Activated naive CD8-positive, alpha-beta T cell treated with anti-CD3 and anti-CD28 coated beads for 36 hours (primary cell): ENCODE measurements at regions not wholly inside any gene's neighbourhood (a gene's known extent, or its start where the extent isn't known, plus 50 kb on each side); places are given as distances from the start of the nearest gene placed in this dataset.

ENCODE experiments used
- DNase-seq: peaks from one replicate; pipeline ENCODE4 v3.0.0; 2021
- H3K27ac Mint-ChIP-seq: one replicate; pipeline ENCODE4 v1.8.0; 2022; ENCODE audit warnings: mild to moderate bottlenecking, moderate library complexity, mixed read lengths
- H3K27me3 Mint-ChIP-seq: one replicate; pipeline ENCODE4 v1.8.0; 2022; ENCODE audit warnings: mild to moderate bottlenecking, mixed read lengths
- H3K36me3 Mint-ChIP-seq: one replicate; pipeline ENCODE4 v1.8.0; 2021; ENCODE audit warnings: mild to moderate bottlenecking, mixed read lengths
- H3K4me1 Mint-ChIP-seq: one replicate; pipeline ENCODE4 v1.8.0; 2021; ENCODE audit warnings: mixed read lengths
- H3K4me3 Mint-ChIP-seq: one replicate; pipeline ENCODE4 v1.8.0; 2022; ENCODE audit warnings: mild to moderate bottlenecking, moderate library complexity, mixed read lengths
- H3K9me3 Mint-ChIP-seq: one replicate; pipeline ENCODE4 v1.8.0; 2022; ENCODE audit warnings: mixed read lengths

- no peaks in the 10 kb centered on the region for H3K36me3 Mint-ChIP-seq
- no peaks in the 10 kb centered on the region for H3K4me1 Mint-ChIP-seq
- DNase-seq = no peak
- no peak overlapping the region for H3K4me3 Mint-ChIP-seq
- H3K9me3 Mint-ChIP-seq = peaks cover 11% of the 10 kb centered on the region
- no peak overlapping the region for H3K27ac Mint-ChIP-seq
- peaks cover 8% of the 10 kb centered on the region for H3K27me3 Mint-ChIP-seq
Observed at GRCh38 chr1:30151119-30151518, 572.3 kb downstream of the MATN1 start.

- no peaks in the 10 kb centered on the region for H3K4me1 Mint-ChIP-seq
- no peak overlapping the region for H3K4me3 Mint-ChIP-seq
- DNase-seq = no peak
- no peak overlapping the region for H3K27ac Mint-ChIP-seq
- peaks cover 20% of the 10 kb centered on the region for H3K27me3 Mint-ChIP-seq
- peaks cover 8% of the 10 kb centered on the region for H3K9me3 Mint-ChIP-seq
- no peaks in the 10 kb centered on the region for H3K36me3 Mint-ChIP-seq
Observed at GRCh38 chr1:30149226-30149625, 574.2 kb downstream of the MATN1 start.

- H3K4me1 Mint-ChIP-seq = no peaks in the 10 kb centered on the region
- no peaks in the 10 kb centered on the region for H3K36me3 Mint-ChIP-seq
- H3K4me3 Mint-ChIP-seq = no peak overlapping the region
- peaks cover 23% of the 10 kb centered on the region for H3K27me3 Mint-ChIP-seq
- DNase-seq = no peak
- no peak overlapping the region for H3K27ac Mint-ChIP-seq
- H3K9me3 Mint-ChIP-seq = peaks cover 8% of the 10 kb centered on the region
Observed at GRCh38 chr1:30148676-30149075, 574.7 kb downstream of the MATN1 start.

- no peaks in the 10 kb centered on the region for H3K4me1 Mint-ChIP-seq
- no peaks in the 10 kb centered on the region for H3K36me3 Mint-ChIP-seq
- no peak for DNase-seq
Observed at GRCh38 chr1:30147188-30147587, 576.2 kb downstream of the MATN1 start.

GRCh38 chr1:30146448-30146847 is 576.9 kb downstream of the MATN1 start:
- Mint-ChIP-seq H3K9me3 (peaks cover 4% of the 10 kb centered on the region), H3K36me3 (no peaks in the 10 kb centered on the region), H3K4me3 (no peak overlapping the region), H3K27me3 (peaks cover 23% of the 10 kb centered on the region), H3K4me1 (no peaks in the 10 kb centered on the region), H3K27ac (no peak overlapping the region)
- no peak for DNase-seq

More at GRCh38 chr1:30147188-30147587, 576.2 kb downstream of the MATN1 start:
- no peak overlapping the region for H3K27ac Mint-ChIP-seq
- peaks cover 6% of the 10 kb centered on the region for H3K9me3 Mint-ChIP-seq
- H3K27me3 Mint-ChIP-seq = peaks cover 23% of the 10 kb centered on the region
- no peak overlapping the region for H3K4me3 Mint-ChIP-seq

- H3K4me3 Mint-ChIP-seq = no peak overlapping the region
- H3K9me3 Mint-ChIP-seq = no peaks in the 10 kb centered on the region
- H3K27me3 Mint-ChIP-seq = peaks cover 23% of the 10 kb centered on the region
- no peak for DNase-seq
- H3K4me1 Mint-ChIP-seq = no peaks in the 10 kb centered on the region
- no peaks in the 10 kb centered on the region for H3K36me3 Mint-ChIP-seq
- H3K27ac Mint-ChIP-seq = no peak overlapping the region
Observed at GRCh38 chr1:30145723-30146303, 577.6 kb downstream of the MATN1 start.

GRCh38 chr1:30144831-30145230 is 578.6 kb downstream of the MATN1 start:
- H3K36me3 Mint-ChIP-seq = no peaks in the 10 kb centered on the region
- H3K4me1 Mint-ChIP-seq = no peaks in the 10 kb centered on the region
- no peaks in the 10 kb centered on the region for H3K9me3 Mint-ChIP-seq
- DNase-seq = no peak
- no peak overlapping the region for H3K27ac Mint-ChIP-seq
- H3K4me3 Mint-ChIP-seq = no peak overlapping the region
- peaks cover 23% of the 10 kb centered on the region for H3K27me3 Mint-ChIP-seq

GRCh38 chr1:30143517-30143916 is 579.9 kb downstream of the MATN1 start:
- peaks cover 23% of the 10 kb centered on the region for H3K27me3 Mint-ChIP-seq
- no peak overlapping the region for H3K4me3 Mint-ChIP-seq
- H3K9me3 Mint-ChIP-seq = no peaks in the 10 kb centered on the region
- H3K27ac Mint-ChIP-seq = no peak overlapping the region
- no peak for DNase-seq
- H3K4me1 Mint-ChIP-seq = no peaks in the 10 kb centered on the region
- no peaks in the 10 kb centered on the region for H3K36me3 Mint-ChIP-seq

- Mint-ChIP-seq H3K4me1 (no peaks in the 10 kb centered on the region), H3K9me3 (no peaks in the 10 kb centered on the region), H3K36me3 (no peaks in the 10 kb centered on the region), H3K4me3 (no peak overlapping the region), H3K27ac (no peak overlapping the region), H3K27me3 (peaks cover 14% of the 10 kb centered on the region)
- no peak for DNase-seq
Observed at GRCh38 chr1:30140566-30140965, 582.8 kb downstream of the MATN1 start.

- Mint-ChIP-seq H3K4me1 (no peaks in the 10 kb centered on the region), H3K36me3 (no peaks in the 10 kb centered on the region), H3K27ac (no peak overlapping the region), H3K27me3 (peaks cover 5% of the 10 kb centered on the region), H3K4me3 (no peak overlapping the region), H3K9me3 (no peaks in the 10 kb centered on the region)
- no peak for DNase-seq
Observed at GRCh38 chr1:30138891-30139290, 584.5 kb downstream of the MATN1 start.

GRCh38 chr1:30137001-30137400 is 586.4 kb downstream of the MATN1 start:
- Mint-ChIP-seq H3K27me3 (peaks cover 5% of the 10 kb centered on the region), H3K4me1 (no peaks in the 10 kb centered on the region), H3K9me3 (no peaks in the 10 kb centered on the region), H3K36me3 (no peaks in the 10 kb centered on the region), H3K4me3 (no peak overlapping the region), H3K27ac (no peak overlapping the region)
- no peak for DNase-seq

- H3K4me1 Mint-ChIP-seq = no peaks in the 10 kb centered on the region
- H3K9me3 Mint-ChIP-seq = no peaks in the 10 kb centered on the region
- H3K4me3 Mint-ChIP-seq = no peak overlapping the region
- DNase-seq = no peak
- no peaks in the 10 kb centered on the region for H3K36me3 Mint-ChIP-seq
- H3K27ac Mint-ChIP-seq = no peak overlapping the region
- peaks cover 5% of the 10 kb centered on the region for H3K27me3 Mint-ChIP-seq
Observed at GRCh38 chr1:30135698-30136097, 587.7 kb downstream of the MATN1 start.

GRCh38 chr1:30134466-30135217 is 588.7 kb downstream of the MATN1 start:
- H3K4me3 Mint-ChIP-seq = no peak overlapping the region
- H3K27ac Mint-ChIP-seq = no peak overlapping the region
- no peak for DNase-seq
- H3K9me3 Mint-ChIP-seq = no peaks in the 10 kb centered on the region
- no peaks in the 10 kb centered on the region for H3K36me3 Mint-ChIP-seq
- H3K4me1 Mint-ChIP-seq = no peaks in the 10 kb centered on the region
- H3K27me3 Mint-ChIP-seq = peaks cover 9% of the 10 kb centered on the region

GRCh38 chr1:30133414-30134055 is 589.9 kb downstream of the MATN1 start:
- Mint-ChIP-seq H3K27ac (no peak overlapping the region), H3K4me3 (no peak overlapping the region), H3K4me1 (no peaks in the 10 kb centered on the region), H3K36me3 (no peaks in the 10 kb centered on the region), H3K9me3 (no peaks in the 10 kb centered on the region), H3K27me3 (peaks cover 9% of the 10 kb centered on the region)
- no peak for DNase-seq

- no peaks in the 10 kb centered on the region for H3K9me3 Mint-ChIP-seq
- no peak for DNase-seq
- no peaks in the 10 kb centered on the region for H3K4me1 Mint-ChIP-seq
- H3K27me3 Mint-ChIP-seq = peaks cover 9% of the 10 kb centered on the region
- no peak overlapping the region for H3K27ac Mint-ChIP-seq
- H3K4me3 Mint-ChIP-seq = no peak overlapping the region
- H3K36me3 Mint-ChIP-seq = no peaks in the 10 kb centered on the region
Observed at GRCh38 chr1:30132602-30133286, 590.6 kb downstream of the MATN1 start.
